Skeletal muscle satellite cell (primary cell): ENCODE measurements at regions not wholly inside any gene's neighbourhood (a gene's known extent, or its start where the extent isn't known, plus 50 kb on each side); places are given as distances from the start of the nearest gene placed in this dataset.

Source experiments
- H3K27me3 ChIP-seq: 2 replicates; pipeline ENCODE4 v1.7.0; 2013; ENCODE audit warnings: low read length; ENCODE audit not compliant: control insufficient read depth, insufficient read depth
- H3K36me3 ChIP-seq: 2 replicates; pipeline ENCODE4 v1.7.0; 2013; ENCODE audit warnings: mild to moderate bottlenecking, control low read depth, low read length; ENCODE audit not compliant: insufficient read depth
- H3K4me1 ChIP-seq: 2 replicates; pipeline ENCODE4 v1.7.0; 2013; ENCODE audit warnings: low read length; ENCODE audit not compliant: control insufficient read depth, insufficient read depth
- H3K4me2 ChIP-seq: 2 replicates; pipeline ENCODE4 v1.7.0; 2013; ENCODE audit warnings: mild to moderate bottlenecking, low read length
- H3K4me3 ChIP-seq: 2 replicates; pipeline ENCODE4 v1.7.0; 2013; ENCODE audit warnings: low read length
- H3K9ac ChIP-seq: 2 replicates; pipeline ENCODE4 v1.7.0; 2013; ENCODE audit warnings: mild to moderate bottlenecking, low read depth, low read length, moderate library complexity
- H3K9me3 ChIP-seq: replicated peaks from 2 replicates; pipeline ENCODE4 v1.7.0; 2013; ENCODE audit warnings: mild to moderate bottlenecking, control low read depth, low read length

DNA sequence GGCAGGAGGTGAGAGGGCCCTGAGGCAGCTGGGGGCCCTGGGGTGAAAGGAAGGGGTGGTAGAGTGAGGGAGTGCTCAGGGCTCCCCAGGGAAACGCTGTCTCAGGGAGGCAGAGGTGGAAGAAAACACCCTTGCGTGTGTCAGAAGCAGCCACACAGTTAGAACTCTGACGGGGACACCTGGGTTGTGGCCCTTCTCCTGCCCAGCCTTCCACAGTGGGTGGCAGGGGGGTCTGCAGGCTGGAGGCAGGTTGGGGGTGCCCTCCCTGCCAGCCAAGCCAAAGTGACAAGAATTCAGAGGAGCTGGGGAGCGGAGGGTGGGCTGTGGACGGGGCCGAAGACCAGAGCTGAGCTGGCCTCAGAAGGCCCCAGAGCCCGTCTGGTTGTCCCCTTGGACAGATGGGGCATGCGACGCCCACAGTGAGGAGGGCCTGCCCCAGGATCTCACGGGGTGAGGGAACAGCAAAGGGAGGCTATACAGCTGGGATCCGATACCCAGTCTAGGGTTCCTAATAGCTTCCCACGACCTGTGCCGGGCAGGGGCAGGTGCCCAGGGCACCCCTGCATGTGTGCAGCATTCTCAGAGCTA lies 105.2 kb upstream of the ADRA2C start:
- Histone ChIP-seq H3K4me1 (no peaks in the 10 kb centered on the region), H3K9ac (no peak overlapping the region), H3K4me3 (no peak overlapping the region), H3K9me3 (no peaks in the 10 kb centered on the region), H3K27me3 (peaks cover 67% of the 10 kb centered on the region), H3K36me3 (no peaks in the 10 kb centered on the region), H3K4me2 (no peak overlapping the region)

DNA sequence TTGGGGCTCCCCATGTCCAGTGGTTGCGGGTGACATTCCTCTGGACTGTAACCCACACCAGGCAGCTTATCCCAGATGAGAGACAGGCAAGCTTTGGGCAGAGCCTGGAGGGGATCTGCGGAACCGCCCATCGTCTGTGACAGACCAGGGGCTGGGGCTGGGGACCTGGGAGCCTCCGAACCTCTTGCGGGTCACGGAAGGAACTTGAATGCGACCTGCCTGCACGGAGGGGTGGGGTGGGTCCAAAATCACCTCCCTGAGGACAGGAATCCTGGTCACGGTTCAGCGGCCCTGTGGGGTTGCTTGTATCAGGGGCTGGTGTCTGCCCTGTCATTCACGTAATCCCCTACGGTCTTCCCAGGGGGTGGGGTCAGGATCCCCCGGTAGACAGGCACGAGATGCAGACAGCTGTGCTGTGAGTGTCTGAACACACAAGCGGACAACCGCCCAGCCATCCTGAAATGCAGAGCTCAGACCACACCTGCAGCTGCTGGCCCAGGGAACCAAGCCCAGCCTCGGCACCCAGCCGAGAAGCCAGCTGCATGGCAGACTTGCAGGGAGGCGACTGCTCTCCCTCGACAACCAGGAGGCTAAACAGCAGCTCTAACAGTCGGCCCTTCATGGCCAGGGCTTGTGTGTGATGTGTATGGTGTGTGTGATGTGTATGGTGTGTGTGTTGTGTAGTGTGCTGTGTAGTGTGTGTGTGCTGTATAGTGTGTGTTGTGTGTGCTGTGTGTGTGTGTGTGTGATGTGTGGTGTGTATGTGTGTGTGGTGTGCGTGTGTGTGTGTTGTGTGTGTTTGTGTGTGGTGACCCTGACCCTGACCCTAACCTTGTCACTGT lies 105.9 kb upstream of the ADRA2C start:
- Histone ChIP-seq H3K27me3 (peaks cover 70% of the 10 kb centered on the region), H3K36me3 (no peaks in the 10 kb centered on the region), H3K9ac (no peak overlapping the region), H3K9me3 (no peaks in the 10 kb centered on the region), H3K4me1 (no peaks in the 10 kb centered on the region), H3K4me2 (no peak overlapping the region), H3K4me3 (no peak overlapping the region)

DNA sequence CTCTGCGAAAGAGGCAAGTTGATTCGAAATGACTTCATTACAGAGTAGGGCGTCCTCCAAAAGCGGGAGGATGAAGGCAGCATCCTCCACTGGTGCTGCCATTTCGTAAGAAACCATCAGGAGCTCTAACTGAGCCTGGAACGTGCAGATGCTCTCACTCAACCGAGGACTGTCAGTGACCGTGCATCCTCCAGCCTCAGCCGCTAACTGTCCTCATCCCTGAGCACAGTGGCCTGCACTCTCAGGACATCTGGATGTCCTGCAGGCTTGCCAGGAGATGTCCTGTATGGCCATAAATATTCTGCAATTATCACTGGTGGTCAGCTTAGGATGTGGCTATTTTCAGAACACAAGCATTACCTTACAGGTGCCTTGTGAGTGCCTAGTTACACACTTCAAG lies 107.1 kb upstream of the ADRA2C start:
- H3K9ac ChIP-seq: no peak overlapping the region
- no peaks in the 10 kb centered on the region for H3K9me3 ChIP-seq
- no peaks in the 10 kb centered on the region for H3K4me1 ChIP-seq
- no peaks in the 10 kb centered on the region for H3K36me3 ChIP-seq
- H3K27me3 ChIP-seq: peaks cover 78% of the 10 kb centered on the region
- no peak overlapping the region for H3K4me2 ChIP-seq
- no peak overlapping the region for H3K4me3 ChIP-seq

DNA sequence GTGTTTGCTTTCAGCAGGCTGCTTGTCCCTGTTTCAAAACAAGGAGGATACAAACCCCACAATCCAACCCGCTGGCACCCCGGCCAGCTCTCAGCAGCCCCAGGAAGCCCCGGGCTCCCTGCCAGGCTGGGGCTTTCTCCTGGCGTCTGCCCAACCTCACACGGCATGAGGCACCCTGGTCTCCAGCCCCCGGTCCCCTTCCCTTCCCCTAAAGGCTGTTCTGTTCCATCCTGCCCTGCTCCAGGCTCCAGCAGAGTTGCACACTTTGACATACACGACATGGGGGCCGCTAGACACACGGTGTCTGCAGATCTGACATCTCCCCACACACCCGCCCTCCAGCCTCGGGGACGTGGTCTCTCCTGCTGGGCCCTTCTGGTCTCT lies 107.7 kb upstream of the ADRA2C start:
- Histone ChIP-seq H3K9ac (no peak overlapping the region), H3K4me2 (no peak overlapping the region), H3K27me3 (peaks cover 73% of the 10 kb centered on the region), H3K4me1 (no peaks in the 10 kb centered on the region), H3K4me3 (no peak overlapping the region), H3K9me3 (no peaks in the 10 kb centered on the region), H3K36me3 (no peaks in the 10 kb centered on the region)

DNA sequence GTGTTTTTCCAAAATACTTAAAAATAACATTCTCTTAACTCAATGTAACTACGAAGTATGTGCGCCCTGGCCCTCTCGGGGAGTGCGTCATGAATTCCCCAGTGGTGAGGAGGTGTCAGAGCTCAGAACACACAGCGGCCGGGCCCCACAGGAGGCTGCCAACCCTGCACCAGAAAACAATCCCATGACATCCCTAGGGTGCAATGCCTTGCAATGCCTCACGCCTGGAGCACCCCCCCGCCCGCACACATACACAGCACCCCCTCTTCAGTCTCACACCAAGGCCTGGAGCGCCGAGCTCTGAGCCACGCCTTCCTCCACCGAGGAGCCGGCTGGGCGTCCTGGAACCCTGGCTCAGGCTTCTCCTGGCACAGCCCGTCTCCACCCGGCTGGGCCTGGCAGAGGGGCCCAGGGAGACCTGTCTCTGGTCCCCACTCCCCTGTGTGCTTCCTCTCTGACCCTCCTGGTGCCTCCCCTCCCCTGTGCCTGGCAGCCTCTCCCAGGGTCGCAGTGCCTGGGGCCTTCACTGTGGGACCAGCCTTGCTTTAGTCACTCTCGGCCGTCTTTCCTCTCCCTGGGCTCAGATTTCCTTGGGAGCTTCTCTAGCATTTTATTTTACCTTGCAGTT lies 108.2 kb upstream of the ADRA2C start:
- peaks cover 71% of the 10 kb centered on the region for H3K27me3 ChIP-seq
- H3K4me3 ChIP-seq: no peak overlapping the region
- no peak overlapping the region for H3K9ac ChIP-seq
- no peak overlapping the region for H3K4me2 ChIP-seq
- no peaks in the 10 kb centered on the region for H3K9me3 ChIP-seq
- no peaks in the 10 kb centered on the region for H3K36me3 ChIP-seq
- no peaks in the 10 kb centered on the region for H3K4me1 ChIP-seq

DNA sequence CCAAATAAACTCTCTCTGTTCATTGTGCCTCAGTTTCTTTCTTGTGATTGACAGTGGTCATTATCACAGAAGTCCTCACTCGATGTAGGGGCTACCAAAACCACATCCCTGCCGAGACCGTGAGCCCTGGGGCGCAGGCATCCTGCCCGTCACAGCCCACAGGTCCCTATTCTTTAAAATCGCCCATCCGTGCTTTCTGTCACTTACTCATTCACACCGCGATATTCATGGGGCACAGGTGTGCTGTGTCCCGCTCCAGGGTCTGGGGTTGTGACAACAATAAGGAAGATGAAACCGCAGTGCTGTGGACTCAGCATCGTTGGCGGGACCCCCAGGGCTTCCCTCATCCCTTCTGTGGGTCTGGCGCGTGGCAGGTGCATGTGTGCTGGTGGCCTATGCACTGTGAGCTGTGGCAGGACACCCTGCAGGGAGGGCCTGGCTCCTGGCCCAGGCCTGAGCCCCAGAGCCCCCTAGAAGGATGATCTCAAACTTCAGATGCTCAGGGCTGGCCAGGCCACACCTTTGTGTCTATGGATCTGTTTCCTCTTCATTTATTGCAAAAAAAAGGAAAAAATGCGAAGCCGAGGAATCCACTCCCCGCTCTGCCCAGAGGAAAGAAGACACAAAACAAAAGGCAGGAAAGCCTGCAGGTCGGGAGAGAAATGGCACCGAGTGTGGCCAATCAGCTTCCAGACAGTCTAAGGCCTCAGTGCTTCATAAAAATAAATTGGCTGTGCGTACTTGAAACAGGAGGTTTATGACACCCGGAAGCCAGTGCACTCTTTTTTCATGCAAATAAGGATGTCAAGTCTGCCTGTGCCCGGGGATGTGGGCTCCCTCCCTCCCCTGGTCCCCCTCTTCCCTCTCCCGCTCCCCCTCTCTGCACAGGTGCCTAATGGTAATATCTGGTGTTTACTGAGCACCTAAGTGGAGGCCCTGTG lies 109.5 kb upstream of the ADRA2C start:
- no peak overlapping the region for H3K9ac ChIP-seq
- H3K4me1 ChIP-seq: no peaks in the 10 kb centered on the region
- H3K36me3 ChIP-seq: no peaks in the 10 kb centered on the region
- peaks cover 72% of the 10 kb centered on the region for H3K27me3 ChIP-seq
- no peaks in the 10 kb centered on the region for H3K9me3 ChIP-seq
- H3K4me2 ChIP-seq: no peak overlapping the region
- H3K4me3 ChIP-seq: no peak overlapping the region

DNA sequence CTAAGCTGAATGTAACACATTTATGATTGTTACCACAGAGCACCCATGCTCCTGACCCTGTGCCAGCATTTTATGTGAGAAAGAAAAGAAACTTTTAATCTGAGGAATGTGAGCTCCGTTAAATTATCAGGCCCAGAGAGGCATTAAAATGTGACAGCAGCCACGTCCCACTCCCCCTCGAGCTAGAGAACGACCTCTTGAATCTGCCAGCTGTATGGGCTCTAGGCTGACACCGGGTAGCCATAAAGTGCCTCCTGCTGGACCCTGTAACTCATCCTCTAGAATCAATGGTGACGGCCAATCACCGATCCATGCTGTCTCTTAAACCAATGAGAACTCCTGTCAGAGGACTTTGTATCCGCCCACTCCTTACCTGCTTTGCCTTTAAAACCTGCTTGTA lies 110.2 kb upstream of the ADRA2C start:
- Histone ChIP-seq H3K27me3 (peaks cover 67% of the 10 kb centered on the region), H3K4me2 (no peak overlapping the region), H3K4me1 (no peaks in the 10 kb centered on the region), H3K4me3 (no peak overlapping the region), H3K9ac (no peak overlapping the region), H3K36me3 (no peaks in the 10 kb centered on the region), H3K9me3 (no peaks in the 10 kb centered on the region)

DNA sequence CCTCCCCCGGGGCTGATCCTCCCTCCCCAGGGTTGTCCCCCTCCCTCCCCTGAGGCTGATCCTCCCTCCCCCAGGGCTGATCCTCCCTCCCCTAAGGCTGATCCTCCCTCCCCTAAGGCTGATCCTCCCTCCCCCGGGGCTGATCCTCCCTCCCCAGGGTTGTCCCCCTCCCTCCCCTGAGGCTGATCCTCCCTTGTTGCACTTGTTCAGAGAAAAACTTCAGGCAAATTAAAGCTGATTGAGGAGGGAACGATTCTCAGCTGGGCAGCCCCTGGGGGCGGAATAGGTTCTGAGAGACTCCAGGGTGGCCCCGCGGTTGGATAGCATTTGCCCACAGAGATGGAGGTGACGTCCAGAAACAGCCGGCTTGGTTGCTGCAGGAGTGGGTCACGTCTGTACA lies 110.7 kb upstream of the ADRA2C start:
- no peak overlapping the region for H3K4me2 ChIP-seq
- no peaks in the 10 kb centered on the region for H3K36me3 ChIP-seq
- H3K4me3 ChIP-seq: no peak overlapping the region
- no peaks in the 10 kb centered on the region for H3K4me1 ChIP-seq
- H3K27me3 ChIP-seq: peaks cover 66% of the 10 kb centered on the region
- no peaks in the 10 kb centered on the region for H3K9me3 ChIP-seq
- H3K9ac ChIP-seq: no peak overlapping the region

DNA sequence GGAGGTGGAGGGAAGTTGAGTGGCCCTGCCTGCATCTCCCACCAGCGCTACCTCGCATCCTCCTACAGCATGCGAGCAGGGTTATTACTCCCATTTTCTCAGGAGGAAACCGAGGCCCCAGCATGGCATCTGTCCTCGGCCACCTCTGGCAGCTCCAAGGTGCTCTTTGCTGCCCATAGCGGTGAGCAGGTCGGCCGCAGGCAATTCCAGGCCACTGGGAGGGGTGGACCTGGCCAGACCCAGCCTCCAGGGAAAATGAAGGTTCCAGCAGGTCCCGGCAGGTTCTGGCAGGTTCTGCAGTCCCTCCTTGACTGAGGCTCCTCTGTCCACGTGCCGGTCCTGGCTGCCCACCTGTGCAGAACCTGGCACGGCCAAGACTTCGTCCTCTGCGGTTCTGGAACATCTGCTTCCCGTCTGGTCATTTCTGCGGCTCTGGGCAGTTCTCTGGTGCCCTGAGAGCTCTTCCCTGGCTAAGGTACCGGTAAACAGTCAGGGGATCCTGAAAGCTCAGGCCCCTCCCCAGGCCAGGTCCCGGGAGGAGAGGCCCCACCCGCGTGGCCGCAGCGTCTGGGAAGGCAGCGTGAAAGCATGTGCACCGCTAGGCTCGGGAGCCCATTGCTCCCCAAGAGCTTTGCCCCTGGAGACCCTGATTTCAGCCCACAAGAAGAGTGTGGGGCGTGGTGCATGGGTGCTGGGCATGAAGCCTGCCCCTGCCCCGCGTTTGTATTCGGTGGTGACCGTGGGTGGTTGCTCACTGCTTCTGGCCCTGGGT lies 112.0 kb upstream of the ADRA2C start:
- Histone ChIP-seq H3K9ac (no peak overlapping the region), H3K27me3 (peaks cover 58% of the 10 kb centered on the region), H3K4me3 (no peak overlapping the region), H3K36me3 (no peaks in the 10 kb centered on the region), H3K9me3 (no peaks in the 10 kb centered on the region), H3K4me1 (no peaks in the 10 kb centered on the region), H3K4me2 (no peak overlapping the region)

DNA sequence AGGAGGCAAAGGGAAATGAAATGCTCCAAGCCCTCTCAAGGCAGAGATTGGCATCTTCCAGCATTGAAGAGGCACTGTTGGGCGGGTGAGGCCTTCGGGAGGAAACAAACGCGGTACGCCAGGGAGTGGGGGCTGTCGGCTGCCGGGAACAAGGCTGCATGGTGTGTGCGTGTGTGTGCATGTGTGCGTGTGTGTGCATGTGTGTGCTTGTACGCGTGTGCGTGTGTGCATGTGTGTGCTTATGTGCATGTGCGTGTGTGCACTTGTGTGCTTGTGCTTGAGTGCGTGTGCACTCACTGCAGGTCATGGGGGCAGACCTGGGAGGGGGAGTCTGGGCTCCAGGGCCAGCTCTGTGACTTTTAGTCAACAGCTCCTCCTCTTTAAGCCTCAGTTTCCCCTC lies 113.6 kb upstream of the ADRA2C start:
- no peak overlapping the region for H3K9ac ChIP-seq
- H3K4me1 ChIP-seq: no peaks in the 10 kb centered on the region
- H3K9me3 ChIP-seq: no peaks in the 10 kb centered on the region
- H3K4me2 ChIP-seq: no peak overlapping the region
- H3K36me3 ChIP-seq: no peaks in the 10 kb centered on the region
- H3K4me3 ChIP-seq: no peak overlapping the region
- peaks cover 45% of the 10 kb centered on the region for H3K27me3 ChIP-seq
